ENCODE measurements at regions not wholly inside any gene's neighbourhood (a gene's known extent, or its start where the extent isn't known, plus 50 kb on each side); places are given as distances from the start of the nearest gene placed in this dataset.

- no peak for DNase-seq (ENCODE audit: low read depth in 2 of 2, low spot score in 1 of 2)
These were observed 820.8 kb downstream of the TYW1 start for GRCh38 chr7:67817481-67817880.

GRCh38 chr7:67821116-67821515 is 824.5 kb downstream of the TYW1 start:
- no peak for DNase-seq (ENCODE audit: low read depth in 2 of 2, low spot score in 1 of 2)

GRCh38 chr7:67823345-67823744 is 826.7 kb downstream of the TYW1 start:
- DNase-seq (ENCODE audit: low read depth in 2 of 2, low spot score in 1 of 2): no peak

DNA sequence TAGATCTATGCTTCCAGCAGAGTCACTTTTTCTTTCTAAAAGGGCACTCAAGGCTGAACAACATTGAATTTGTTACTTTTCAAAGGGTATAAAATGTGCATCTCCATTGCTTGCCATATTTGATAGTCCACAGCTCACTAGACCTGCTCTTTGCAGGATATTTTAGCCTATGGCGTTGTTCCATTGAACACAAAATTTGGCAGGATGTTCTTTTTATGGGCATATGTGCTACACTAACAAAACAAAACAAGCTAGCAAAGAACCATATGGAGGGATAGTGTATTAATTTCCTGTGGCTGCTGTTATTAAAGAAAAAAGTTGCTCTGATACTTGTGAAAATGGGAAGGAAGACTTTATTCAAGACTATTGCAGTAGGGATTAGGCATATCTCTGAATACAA is 828.7 kb downstream of the TYW1 start:
- DNase-seq (ENCODE audit: low read depth in 2 of 2, low spot score in 1 of 2): no peak

DNA sequence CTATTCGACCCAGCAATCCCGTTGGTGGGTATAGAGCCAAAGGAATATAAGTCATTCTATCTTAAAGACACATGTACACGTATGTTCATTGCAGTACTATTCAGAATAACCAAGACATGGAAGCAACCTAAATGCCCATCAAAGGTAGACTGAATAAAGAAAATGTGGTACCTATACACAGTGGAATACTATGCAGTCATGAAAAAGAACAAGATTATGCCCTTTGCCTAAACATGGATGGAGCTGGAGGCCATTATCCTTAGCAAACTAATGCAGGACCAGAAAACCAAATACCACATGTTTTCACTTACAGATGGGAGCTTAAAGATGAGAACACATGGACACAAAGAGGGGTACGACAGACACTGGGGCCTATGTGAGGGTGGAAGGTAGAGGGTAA is 845.3 kb downstream of the TYW1 start:
- no peak for DNase-seq (ENCODE audit: low read depth in 2 of 2, low spot score in 1 of 2)

DNA sequence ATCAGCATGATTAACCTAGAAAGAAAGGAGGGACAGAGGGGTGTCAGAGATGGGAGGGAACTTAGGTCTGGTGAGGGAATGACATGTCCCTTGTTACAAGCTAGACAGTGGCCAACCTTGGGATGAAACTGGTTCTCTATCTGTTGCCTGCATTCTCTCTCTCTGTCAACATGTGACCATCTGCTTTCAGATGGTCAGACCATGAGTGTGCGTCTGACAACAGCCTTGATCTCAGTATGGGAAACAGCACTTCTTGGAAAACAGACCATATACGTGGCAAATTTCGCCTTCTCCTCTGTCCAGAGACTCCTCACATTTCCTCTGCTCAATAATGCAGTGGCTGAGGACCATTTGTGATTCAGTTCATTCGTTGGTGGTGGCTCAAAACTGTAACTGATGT is 845.9 kb downstream of the TYW1 start:
- no peak for DNase-seq (ENCODE audit: low read depth in 2 of 2, low spot score in 1 of 2)

DNA sequence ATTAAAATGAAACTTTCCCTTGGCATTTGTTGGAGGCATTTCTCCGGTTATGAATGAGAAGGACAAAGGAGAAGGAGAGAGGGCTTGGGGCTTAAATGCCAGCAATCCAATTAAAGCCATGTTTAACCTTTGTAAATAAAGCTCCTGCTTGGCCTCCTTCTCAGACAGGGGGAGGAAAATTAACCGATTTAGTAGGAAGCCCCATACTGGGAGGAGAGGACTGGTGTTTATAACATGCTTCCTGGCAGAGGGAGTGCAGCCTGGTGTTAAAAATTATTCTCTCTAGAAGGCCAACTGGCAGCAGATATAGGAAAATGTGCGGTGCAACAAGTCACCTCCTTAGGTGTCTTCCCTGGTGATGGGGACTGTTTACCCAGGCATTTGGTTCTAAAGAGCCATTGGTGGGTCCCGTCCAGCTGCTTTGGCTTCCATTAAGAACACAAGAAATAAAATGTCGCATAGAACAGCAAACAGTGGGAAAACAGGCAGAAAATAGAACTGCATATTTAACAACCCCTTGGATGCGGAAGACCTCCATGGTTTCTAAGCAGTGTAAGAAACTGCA is 846.5 kb downstream of the TYW1 start:
- DNase-seq (ENCODE audit: low read depth in 2 of 2, low spot score in 1 of 2): no peak

DNA sequence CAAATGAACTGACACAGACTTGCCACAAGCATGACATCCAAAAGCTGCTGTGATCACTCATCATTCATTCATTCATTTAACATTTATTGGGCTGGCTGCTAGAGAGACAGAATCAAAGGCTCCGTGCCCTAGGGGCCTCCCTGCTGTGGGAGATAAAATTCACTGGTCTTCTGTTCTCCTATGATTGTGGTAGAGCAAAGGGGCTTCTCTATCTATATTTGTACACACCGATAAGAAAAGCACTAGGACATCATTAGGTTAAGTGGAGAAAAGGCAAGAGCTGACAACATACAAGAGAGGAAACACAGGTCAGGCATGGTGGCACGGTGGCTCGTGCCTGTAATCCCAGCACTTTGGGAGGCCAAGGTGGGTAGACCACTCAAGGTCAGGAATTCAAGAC is 847.0 kb downstream of the TYW1 start:
- DNase-seq (ENCODE audit: low read depth in 2 of 2, low spot score in 1 of 2): no peak

DNA sequence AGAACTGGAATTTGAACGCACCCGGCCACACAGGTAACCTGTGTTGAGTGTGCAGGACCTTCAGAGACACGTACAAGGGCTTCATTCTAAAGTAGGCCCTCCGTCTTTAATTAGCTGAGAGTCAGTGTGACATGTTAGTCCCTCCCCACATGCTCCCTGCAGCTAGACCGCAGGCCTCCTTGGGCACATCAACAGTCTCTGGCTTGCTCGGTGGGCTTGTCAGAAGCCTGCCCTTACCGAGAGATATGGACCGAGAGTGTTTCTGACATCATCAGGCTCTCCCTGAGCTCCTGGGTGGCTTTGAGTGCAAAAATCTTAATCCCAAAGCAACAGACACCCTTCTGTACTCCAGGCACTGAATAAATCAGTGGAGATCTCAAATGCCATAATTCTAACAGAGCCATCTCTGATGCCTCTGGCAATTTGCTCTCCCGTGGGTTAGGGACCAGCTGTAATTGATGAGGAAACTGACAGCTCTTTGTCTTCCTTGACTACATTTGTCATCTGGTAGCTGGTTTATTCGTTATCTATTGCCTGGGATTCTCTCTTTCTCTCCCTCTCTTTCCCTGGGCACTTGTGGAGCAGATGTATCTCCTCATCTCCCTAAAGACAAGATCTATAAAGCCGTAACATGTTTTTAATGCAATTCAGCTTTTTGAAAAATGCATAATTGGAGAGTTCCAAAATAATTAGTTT is 850.6 kb downstream of the TYW1 start:
- no peak for DNase-seq (ENCODE audit: low read depth in 2 of 2, low spot score in 1 of 2)

GRCh38 chr7:67854221-67855178 is 857.9 kb downstream of the TYW1 start:
- no peak for DNase-seq (ENCODE audit: low read depth in 2 of 2, low spot score in 1 of 2)

GRCh38 chr7:67855322-67855721 is 858.7 kb downstream of the TYW1 start:
- no peak for DNase-seq (ENCODE audit: low read depth in 2 of 2, low spot score in 1 of 2)

GRCh38 chr7:67856046-67856445 is 859.4 kb downstream of the TYW1 start:
- DNase-seq (ENCODE audit: low read depth in 2 of 2, low spot score in 1 of 2): no peak

- no peak for DNase-seq (ENCODE audit: low read depth in 2 of 2, low spot score in 1 of 2)
These were observed 861.1 kb downstream of the TYW1 start for GRCh38 chr7:67857698-67858097.

GRCh38 chr7:67858931-67859330 is 862.3 kb downstream of the TYW1 start:
- DNase-seq (ENCODE audit: low read depth in 2 of 2, low spot score in 1 of 2): no peak

- DNase-seq (ENCODE audit: low read depth in 2 of 2, low spot score in 1 of 2): no peak
These were observed 867.3 kb downstream of the TYW1 start for GRCh38 chr7:67863911-67864310.

- no peak for DNase-seq (ENCODE audit: low read depth in 2 of 2, low spot score in 1 of 2)
These were observed 869.4 kb downstream of the TYW1 start for GRCh38 chr7:67866054-67866453.

DNA sequence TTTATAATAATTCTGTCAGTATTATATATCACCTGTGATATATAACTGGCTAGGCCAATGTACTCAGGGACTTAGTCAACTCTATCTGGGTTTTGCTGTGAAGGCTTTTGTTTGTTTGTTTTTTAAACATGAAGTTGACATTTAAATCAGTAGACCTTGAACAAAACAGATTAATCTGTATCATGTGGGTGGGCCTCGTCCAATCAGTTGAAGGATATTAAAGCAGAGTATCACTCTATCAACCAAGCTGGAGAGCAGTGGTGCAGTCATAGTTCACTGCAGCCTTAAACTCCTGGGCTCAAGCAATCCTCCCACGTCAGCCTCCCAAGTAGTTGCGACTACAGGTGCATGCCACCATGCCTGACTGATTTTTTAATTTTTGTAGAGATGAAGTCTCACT is 870.2 kb downstream of the TYW1 start:
- no peak for DNase-seq (ENCODE audit: low read depth in 2 of 2, low spot score in 1 of 2)

DNA sequence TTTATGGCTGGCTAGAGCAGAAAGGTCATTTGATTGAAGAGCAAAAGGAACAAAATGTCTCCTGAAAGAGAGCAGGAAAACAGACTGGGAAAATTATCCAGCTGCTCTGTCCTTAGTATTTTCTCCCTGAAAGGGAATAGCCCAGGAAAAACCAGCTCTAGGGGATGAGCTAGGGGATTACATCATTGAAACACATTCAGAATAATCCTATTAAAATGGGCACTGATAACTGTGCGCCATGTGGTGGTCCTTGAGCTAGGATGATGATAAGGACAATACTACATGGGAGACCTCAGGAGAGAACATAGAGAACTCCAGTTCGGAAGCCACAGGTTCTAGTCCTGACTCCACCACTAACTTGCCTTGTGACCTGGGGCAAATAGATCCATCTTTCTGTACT is 873.8 kb downstream of the TYW1 start:
- no peak for DNase-seq (ENCODE audit: low read depth in 2 of 2, low spot score in 1 of 2)

DNA sequence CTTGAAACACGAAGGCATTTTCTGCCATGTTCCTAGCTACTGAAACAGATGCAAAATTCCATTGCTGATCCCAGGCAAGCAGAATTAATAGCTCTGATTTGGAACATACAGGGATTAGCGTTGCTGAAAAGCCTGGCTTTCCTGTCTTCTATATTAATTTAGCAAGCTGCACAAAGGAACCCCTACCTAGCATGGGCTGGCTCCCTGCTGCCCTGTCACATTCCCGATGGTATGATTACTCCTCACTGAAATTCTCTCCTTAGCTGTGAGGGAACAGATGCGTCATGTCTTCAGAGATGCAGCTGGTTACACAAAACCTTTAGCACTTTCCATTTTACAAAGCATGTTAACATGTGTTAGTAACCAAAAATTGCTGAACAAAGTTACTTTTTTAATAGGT is 878.9 kb downstream of the TYW1 start:
- DNase-seq (ENCODE audit: low read depth in 2 of 2, low spot score in 1 of 2): no peak

DNA sequence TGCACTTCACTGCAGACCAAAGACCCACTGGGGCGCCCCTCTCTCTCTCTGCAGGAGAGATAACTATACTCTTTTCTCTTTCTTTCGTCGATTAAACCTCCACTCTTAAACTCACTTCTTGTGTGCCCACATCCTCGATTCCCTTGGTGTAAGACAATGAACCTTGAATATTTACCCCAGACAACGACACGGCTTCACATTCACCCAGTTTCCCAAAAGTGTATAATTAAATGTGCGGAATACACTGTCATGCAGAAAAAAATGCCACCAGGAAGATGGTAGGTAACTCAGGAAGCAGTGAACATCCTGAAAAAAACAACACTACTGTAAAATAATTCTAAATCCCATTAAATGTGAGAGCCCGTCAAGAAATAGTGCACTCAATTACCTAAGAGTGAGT is 882.2 kb downstream of the TYW1 start:
- DNase-seq (ENCODE audit: low read depth in 2 of 2, low spot score in 1 of 2): no peak

DNA sequence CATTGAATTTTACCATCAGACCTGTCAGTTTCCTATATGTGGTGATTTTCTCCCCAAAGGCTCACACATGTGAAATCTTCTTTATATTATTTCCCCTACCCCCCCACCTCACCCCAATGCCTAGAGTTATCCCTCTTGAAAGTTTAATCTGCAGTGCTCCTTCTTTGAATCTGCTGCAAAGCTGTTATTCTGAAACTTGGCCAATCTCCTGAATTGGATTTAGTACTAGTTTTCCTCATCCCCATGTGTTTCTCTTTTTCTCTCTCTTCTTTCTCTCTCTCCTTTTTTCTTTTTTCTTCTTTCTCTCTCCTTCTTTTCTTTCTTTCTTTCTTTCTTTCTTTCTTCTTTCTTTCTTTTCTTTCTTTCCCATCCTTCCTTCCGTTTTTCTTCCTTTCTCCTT is 886.2 kb downstream of the TYW1 start:
- no peak for DNase-seq (ENCODE audit: low read depth in 2 of 2, low spot score in 1 of 2)

- DNase-seq (ENCODE audit: low read depth in 2 of 2, low spot score in 1 of 2): no peak
These were observed 893.7 kb downstream of the TYW1 start for GRCh38 chr7:67890316-67890715.
